Esophagus muscularis mucosa (tissue), 4 donors: ENCODE measurements at regions not wholly inside any gene's neighbourhood (a gene's known extent, or its start where the extent isn't known, plus 50 kb on each side); places are given as distances from the start of the nearest gene placed in this dataset.

Source experiments
- CTCF ChIP-seq, 3 experiments: fragments of 200-600 bp in 2 of 3; fragments of 450-650 bp in 1 of 3; sonication (generic) in 2 of 3; IDR thresholded peaks; one replicate each; pipeline ENCODE4 v1.5.1; 2017 to 2019; ENCODE audit warnings: antibody characterized with exemption in 3 of 3, mild to moderate bottlenecking in 2 of 3, moderate library complexity in 1 of 3
- EP300 ChIP-seq: sonication (generic); formaldehyde crosslinking; IDR thresholded peaks from one replicate; pipeline ENCODE4 v1.6.1; 2017; ENCODE audit warnings: antibody characterized with exemption
- POLR2A ChIP-seq: fragments of 450-650 bp; IDR thresholded peaks from one replicate; pipeline ENCODE4 v1.6.1; 2017; ENCODE audit warnings: antibody characterized with exemption, moderate library complexity, mild to moderate bottlenecking, low read depth
- POLR2AphosphoS5 ChIP-seq, 2 donors: sonication (generic); formaldehyde crosslinking; IDR thresholded peaks; one replicate each; pipeline ENCODE4 v1.6.1; 2017; ENCODE audit warnings: antibody characterized with exemption in 2 of 2

GRCh38 chr20:19812696-19813095 lies 54.6 kb downstream of the RIN2 start:
- TF ChIP-seq CTCF (IDR thresholded peaks at IDR 0.05), result no peak
- no peak for TF ChIP-seq POLR2AphosphoS5 (IDR thresholded peaks at IDR 0.05)
- TF ChIP-seq POLR2A, result no peak
- no peak for TF ChIP-seq EP300
